IPS-11a (cell line): ENCODE measurements at regions not wholly inside any gene's neighbourhood (a gene's known extent, or its start where the extent isn't known, plus 50 kb on each side); places are given as distances from the start of the nearest gene placed in this dataset.

Experiments
- H3K4me3 ChIP-seq: one replicate; pipeline ENCODE4 v1.5.1; 2013; ENCODE audit warnings: low read depth, low read length, control low read depth

DNA sequence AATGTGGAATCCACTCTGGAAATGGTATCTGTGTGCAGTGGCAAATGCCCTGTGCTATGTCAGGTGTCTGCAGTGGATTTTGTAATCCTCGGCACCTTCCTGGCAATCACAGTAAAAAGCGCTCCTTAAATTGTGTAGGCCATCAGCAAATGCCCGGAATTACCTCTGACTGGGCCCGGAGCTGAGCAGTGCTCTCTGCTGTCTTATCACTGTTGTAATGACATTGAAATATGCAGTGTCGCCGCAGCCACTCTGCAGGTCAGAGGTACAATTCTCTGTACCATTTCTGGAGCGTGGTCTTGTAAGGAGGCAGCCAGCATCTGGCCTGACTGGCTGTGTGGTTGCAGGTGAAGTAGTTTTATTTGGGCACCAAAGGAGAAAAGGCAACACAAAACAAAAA, 416.4 kb upstream of the MKI67 start:
- H3K4me3 ChIP-seq, result no peak overlapping the region

DNA sequence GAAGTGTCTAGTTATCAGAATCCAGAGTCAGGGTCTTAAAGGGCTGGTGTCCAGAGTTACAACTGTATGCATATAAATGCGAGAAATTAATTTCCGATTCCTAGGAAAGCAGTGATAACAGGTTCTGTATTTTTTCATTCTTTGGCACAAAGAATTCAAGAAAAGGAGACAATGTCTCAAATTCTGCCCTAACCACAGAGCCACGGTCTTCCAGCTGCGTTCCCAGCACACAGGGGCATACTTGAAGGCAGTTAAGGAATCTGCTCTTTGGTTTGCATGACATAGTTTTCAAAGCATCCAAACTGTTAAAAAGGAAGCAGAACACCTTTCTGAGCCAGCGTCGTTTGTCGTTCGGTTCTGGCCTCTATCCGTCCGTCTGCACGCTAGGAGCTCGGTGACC, 416.9 kb upstream of the MKI67 start:
- no peak overlapping the region for H3K4me3 ChIP-seq

DNA sequence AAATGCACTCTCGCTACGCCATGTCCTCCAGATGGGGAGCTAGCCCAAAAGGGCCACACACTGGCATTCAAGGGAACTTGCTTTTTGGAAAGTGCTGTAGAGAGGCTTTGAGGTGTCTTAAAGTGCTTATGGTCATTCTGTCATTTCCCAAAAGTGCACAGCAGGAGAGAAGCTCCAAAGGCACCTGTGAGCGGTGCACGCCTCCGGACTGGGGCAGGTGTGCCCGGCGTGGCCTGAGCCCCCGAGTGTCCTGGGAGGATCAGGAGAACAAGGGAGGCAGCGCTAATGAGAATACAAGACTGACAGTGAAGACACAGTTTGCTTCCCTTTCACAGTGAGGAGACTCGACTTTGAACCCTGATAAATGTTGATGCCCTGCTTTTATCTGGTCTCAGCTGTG, 419.0 kb upstream of the MKI67 start:
- H3K4me3 ChIP-seq, result no peak overlapping the region

DNA sequence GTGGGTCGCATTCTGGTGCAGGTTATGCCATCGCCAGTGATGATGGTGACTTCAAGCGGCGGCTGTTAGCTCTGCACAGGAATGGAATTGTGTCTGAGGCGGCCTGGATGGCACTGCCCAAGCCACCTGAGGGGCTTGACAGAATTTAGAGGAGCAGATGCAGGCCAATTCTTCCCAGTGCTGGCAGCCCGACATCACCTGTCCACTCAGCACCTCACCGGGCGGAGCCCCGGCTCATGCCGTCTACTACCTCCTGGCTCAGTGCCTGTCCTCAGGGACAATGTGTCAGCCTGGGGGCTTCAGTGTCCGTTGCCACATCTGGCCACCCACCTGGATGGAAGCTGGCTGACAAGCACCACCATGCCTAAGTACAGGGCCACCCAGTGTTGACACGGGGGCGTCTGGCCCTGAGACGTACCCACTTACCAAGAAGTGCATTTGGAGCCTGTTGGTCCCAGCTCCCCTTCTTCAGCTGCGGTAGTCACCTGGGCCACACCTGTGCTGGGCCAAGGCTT, 420.5 kb upstream of the MKI67 start:
- H3K4me3 ChIP-seq, result no peak overlapping the region

DNA sequence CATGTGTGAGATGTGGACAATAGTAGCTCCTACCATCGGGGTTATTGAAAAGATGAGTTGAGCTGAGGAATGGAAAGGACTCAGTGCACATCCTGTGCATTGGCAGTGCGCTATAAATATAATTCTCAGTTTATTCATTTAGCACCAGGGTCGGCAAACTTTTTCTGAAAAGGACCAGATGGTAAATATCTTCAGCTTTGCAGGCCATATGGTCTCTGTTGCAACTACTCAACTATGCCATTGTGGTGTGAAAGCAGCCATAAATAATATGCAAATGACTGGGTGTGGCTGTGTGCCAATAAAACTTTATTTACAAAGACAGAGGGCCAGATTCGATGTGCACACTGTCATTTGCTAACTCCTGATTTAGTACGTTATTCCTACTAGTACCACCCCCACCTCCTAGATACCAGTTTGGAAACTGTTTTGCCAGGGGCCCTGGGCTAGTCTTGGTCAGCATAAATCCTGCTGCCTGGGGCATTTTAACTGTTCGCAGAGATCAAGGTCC, 422.9 kb upstream of the MKI67 start:
- H3K4me3 ChIP-seq, result no peak overlapping the region

DNA sequence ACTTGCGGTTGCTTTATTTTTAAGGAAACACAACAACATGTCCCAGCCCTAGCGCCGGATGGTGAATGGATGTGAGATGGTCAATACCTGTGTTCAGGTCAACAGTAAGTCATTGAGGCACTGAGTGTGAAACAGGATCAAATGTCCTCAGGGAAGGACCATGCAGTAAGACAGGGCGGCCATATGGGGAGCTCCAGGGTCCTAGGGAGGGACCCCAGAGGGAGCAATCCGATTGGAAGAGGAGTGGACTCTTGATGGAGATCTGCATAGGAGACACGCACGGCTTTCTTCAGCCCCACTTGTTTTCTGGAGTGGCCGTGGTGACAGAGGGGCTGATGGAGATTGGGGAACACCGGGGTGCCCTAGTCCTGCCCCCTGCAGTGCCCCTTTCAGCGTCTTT, 423.8 kb upstream of the MKI67 start:
- H3K4me3 ChIP-seq, result no peak overlapping the region

DNA sequence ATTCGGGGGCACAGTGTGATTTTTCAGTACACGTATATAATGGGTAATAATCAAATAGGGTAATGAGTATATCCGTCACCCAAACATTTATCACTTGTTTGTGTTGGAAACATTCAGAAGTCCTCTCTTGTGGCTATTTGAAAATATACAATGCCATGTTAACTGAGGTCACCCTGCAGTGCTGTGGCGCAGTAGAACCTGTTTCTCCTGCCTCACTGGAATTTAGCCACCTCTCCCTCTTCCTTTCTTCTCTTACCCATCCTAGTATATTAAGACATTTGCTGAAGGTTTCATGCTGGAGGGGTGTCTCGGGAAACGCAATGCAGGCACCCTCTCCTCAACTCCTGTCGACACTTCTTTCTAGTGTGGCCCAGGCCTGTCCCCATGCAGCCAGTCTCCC, 425.3 kb upstream of the MKI67 start:
- no peak overlapping the region for H3K4me3 ChIP-seq

DNA sequence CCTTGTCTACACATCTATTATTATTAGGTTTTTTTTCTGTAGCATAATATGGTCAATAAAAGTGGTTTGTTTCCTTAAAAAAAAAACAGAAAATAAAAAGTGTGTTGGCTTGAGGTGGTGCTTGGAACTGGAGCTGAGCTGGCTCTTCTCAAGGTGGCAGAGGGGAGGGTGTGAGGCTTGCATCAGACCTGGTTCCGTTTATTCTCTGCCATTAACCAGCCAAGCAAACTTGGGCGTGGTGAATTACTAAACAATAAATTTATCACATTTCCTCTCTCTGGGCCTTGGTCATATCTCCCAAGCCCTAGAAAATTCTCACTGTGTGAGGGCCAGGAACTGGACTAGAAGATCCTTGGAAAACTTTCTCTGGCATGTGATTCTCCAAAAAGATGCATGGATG, 427.5 kb upstream of the MKI67 start:
- no peak overlapping the region for H3K4me3 ChIP-seq

DNA sequence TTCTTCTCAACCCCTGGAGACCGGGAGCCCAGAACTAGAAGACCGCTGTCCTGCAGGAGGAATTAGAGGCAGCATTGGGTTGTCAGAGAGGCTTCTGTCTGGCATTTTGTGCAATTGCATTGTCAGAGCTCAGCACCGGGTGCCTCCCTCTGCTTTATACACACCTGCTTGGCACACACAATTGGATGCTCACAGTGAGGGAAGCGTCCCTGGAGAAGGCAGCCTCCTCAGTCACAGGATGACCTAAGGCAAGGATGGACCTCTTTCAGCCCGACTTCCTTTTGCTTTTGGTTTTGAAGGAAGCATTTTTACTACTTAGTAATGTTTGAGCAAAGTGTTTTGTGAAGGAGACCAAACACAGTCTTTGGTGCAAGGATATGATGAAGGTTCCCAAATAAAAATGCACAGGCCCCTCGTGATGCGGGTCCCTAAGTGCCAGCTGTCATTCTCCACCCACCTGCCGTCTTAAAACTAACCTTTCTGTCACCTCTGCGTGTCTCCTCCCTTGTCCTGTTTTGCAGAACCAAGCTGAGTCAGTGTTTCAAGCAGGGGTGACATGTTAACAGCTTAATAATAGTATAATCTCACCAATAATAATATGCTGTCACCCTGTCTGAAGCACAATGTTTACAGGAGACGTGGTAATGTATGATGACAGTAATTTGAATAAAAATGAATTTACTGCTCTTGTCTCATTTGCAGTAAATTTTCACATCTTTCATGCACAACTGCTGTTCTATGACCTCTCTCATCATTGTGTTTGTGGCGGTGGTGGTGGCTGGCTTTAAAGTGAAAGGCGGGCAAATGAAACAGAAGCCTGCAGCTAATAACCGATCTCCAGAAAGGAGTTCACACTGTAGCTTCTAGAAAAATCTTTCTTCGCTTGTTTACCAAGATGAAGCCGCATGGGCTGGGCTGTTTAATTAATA, 430.2 kb upstream of the MKI67 start:
- H3K4me3 ChIP-seq, result no peak overlapping the region

DNA sequence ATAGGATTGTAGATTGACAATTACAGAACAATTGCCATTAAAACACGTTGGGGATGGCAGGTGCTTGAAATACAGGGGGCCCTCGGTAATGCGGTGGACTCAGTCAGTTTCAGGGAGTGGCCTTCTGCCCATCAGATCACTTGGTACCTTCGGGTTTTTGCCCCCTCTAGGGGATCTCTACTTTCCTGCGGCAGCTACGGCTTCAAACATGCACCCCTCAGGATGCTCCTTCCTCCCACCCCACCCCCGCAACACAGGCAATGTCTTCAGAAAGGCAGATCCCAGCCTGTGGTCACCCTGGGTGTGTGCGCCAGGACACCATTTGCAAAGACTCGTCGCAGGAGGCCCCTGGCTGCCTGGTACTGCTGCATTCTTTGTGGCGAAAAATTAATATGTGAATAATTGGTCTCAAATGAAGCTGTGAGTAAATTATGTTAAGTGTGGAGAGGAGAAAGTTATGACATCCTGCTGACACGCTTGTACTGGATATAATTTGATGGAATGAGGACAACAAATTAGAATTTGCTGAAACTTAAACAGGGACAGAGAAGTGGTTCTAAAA, 431.0 kb upstream of the MKI67 start:
- no peak overlapping the region for H3K4me3 ChIP-seq

DNA sequence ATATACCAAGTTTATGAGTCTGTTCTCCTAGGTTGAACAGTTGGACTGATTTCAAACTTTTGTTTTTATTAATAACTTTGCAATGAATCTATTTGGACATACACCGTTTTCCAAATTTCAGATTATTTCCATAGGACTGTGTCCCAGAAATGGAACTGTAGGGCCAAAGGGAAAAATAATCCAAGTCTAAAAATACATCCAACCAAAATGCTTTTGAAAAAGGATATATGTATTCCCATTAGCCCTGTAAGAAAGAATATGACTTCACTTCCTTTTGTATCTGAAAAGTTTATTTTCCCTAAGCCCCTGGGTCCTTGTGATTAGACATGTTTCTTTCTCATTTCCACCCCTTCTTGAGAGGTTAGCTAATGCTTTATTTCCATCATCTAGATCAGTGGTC, 434.2 kb upstream of the MKI67 start:
- H3K4me3 ChIP-seq, result no peak overlapping the region

DNA sequence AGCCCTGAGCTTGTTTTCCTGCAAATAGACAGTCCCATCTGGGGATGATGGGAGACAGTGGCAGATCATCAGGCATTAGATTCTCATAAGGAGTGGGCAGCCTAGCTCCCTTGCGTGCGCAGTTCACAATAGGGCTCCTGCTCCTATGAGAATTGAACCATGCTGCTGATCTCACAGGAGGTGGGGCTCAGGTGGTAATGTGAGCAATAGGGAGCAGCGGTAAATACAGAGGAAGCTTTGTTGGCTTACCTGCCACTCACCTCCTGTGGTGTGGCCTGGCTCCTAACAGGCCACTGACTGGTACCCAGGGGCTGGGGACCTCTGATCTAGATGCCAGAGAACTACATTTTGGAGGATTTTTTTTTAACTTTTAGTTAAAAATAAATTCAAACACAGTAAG, 434.8 kb upstream of the MKI67 start:
- no peak overlapping the region for H3K4me3 ChIP-seq

DNA sequence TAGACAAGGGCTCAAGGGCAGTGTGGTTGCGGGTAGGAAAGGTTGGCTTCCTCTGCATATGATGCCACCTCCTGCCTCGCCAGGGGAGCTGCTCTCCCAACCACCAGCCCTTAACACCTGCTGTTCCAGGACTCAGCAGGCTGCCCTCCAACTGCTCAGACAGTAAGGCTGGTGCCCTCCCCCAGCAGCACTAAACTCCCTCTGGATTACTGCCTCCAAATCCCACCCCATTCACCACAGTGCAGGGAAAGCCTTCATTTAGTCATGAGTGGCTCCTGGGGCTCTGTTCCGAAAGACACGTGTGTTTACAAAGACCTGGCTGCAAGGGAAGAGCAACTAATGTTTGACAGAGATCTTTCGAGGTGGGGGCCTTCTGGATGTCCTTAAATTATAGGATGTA, 437.2 kb upstream of the MKI67 start:
- H3K4me3 ChIP-seq, result no peak overlapping the region

DNA sequence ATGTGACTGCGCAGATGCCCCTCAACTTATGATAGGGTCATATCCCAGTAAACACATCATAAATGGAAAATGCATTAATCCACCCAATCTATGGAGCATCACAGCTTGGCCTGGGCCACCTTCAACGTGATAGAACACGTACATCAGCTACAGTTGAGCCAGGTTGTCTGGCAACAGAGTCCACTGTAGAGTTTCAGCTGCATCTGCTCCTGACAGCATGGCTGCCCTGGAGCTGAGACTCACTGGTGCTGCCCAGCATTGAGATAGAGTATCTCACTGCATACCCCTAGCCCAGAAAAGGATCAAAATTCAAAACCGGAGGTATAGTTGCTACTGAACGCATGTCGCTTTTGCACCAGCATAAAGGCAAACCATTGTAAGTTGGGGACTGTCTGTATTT, 437.7 kb upstream of the MKI67 start:
- no peak overlapping the region for H3K4me3 ChIP-seq

DNA sequence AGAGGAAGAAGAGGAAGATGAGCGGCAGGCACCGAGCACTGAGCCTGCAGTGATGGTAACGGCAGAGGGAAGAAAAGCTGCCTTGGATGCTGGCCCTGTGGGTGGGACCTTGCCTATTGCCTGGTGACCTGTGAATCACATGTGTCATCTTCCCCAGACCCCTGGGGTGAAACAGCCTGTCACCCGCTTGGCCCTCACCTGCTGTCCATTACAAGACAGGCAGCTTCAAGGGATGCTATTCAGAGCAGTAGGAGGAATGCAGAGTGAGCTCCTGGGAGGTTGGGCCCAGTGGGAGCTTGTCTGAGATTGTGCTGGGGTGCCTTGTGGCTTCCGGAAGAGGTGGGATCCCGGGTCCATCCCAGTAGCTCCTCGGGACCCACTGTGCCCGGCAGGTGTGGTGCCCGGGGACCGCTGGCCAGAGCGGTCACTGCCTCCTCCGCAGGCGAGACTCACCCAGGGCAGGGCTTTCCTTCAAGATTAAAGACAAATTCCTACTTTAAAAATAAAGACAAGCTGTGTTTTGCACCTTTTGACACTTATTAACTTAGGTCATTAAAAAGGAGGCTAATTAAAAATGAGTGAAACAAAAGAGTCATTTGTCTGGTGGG, 440.2 kb upstream of the MKI67 start:
- H3K4me3 ChIP-seq, result no peak overlapping the region

DNA sequence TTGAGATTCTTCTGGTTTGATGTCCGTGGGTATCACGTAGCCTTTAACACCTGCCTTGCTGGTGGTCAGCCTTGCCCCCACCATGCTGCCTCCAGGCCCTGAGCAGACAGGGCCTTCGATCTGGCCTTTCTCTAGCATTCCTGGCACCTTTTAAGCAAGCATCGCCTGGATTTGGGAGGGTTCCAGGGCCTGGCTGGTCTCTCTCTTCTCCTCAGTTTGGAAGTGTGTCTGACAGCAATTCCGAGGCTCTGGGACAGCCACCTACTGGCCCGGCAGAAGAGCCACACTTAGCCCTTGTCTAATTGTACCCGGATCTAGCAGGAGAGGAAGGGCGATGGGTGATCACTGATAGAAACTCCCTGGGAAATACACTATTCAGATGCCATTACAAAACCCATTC, 441.3 kb upstream of the MKI67 start:
- no peak overlapping the region for H3K4me3 ChIP-seq

DNA sequence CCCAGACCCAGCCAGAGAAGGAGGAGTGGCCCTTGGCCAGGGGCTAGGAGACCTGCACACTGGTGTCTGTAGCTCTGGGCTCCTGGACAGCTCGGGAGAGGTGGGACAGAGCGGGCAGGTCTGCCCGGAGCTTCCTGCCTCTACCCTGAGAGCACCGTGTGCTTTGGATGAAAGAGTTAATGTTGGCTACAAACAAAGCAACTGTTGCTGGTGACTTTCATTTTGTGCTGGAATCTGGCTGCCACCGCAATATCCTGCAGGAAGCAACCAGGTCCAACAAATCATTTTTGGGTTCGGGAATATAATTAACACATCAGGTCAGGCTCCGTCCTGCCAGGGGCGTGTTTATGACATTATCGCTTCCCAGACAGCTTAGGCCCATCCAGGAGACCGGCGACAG, 441.8 kb upstream of the MKI67 start:
- no peak overlapping the region for H3K4me3 ChIP-seq

DNA sequence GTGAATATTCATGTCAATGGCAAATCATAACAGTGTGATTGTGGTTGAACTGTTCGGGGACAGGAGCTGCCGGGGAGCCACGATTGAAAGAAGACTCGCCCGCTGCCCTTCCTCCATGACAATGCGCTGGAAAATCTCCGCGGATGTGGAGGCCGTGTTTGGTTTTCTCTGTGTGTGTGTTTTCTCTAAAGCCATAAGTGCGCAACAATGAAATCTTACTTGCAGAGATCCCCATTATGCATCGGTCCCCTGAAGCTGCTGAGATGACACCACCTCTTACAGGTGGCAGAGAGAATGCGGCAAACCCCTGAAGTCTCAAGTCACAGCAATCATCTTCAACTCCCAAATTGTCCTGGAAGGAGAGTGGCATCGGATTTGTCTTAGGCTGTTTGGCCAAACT, 442.3 kb upstream of the MKI67 start:
- no peak overlapping the region for H3K4me3 ChIP-seq

DNA sequence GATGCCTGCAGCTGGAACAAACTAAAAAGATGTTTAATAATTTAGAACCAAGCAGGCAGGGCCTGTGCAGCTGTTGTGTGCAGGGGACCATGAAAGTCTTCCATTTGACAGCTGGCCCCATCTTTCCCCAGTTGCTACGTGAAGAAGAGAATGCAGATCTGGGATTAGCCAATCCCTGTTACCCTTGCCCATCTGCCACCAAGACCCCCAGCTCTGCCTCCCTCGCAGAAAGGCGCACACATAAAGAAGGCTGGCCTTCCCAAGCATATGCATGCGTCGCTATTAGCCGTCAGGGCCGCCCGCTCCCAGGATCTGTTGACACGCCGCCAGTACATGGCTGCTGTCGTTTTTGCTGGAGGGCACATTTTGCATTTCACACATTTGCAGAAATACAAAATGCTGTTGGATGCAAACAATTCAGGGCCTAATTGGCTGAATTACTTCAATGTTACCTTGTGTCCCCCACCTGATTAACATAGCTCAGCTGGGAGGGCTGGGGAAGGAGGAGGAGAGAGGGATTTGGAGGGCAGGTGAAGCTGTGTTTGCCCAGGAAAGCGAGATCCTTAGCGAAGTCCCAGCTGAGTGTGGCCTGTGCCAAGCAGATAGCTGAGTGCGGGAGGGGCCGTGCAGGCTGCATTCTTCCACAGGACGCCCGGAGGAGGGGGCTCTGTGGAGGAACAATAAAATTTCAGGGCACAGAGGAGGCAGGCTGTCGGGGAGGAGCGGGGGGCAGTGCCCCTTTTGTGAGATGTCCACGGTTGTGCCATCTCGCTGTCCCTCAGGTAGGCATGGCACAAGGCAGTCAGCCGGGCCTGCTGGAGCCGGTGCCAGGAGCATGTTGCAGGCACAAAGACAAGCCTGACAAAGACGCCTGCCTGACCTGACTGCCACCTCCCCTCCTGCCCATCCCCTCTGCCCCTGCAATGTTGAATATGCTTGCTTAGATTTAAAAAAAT, 443.0 kb upstream of the MKI67 start:
- H3K4me3 ChIP-seq, result no peak overlapping the region

DNA sequence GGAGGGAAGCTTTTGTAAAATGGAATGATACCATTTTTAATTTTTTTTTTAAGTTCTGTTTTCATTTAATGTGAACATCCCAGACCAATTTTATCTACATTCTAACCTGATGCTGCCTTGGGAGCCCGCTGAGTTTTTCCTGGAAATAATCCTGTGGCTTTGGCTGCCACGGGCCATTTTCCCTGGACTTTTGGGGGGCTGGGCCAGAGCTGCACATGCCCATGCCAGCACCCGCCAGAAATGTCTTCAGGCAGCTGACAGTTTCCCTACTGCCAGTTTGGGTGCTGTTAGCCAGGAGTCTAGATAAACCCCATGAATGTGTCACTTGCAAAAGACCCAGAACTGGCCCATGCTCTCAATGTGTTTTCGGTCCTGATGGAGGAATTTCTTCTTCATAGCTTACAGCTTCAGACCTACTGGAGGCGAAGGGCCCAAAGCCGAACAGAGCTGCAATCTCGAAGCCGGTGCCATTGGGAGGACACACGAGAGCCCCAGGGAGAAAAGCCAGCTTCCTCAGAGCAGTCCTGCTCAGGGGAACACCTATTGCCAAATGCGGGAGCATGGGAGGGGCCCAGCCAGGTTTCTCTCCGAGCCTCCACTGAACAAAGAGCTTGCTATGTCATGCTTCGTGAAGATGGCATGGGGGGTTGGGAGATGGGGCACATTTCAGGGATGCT, 444.2 kb upstream of the MKI67 start:
- H3K4me3 ChIP-seq, result no peak overlapping the region
